ENCODE measurements at regions not wholly inside any gene's neighbourhood (a gene's known extent, or its start where the extent isn't known, plus 50 kb on each side); places are given as distances from the start of the nearest gene placed in this dataset.
"Not testable (repeated sequence)": the region's sequence is repeated elsewhere in the genome, so short reads cannot be mapped to it uniquely, and the experiment has no call there.

- not testable (repeated sequence) for DNase-seq (ENCODE audit: low read depth)
Observed at GRCh38 chr1:149700220-149700619, 82.3 kb upstream of the FCGR1A start.

GRCh38 chr1:149700677-149701567 lies 81.6 kb upstream of the FCGR1A start:
- not testable (repeated sequence) for DNase-seq (ENCODE audit: low read depth)

GRCh38 chr1:149708192-149708853 lies 74.2 kb upstream of the FCGR1A start:
- DNase-seq (ENCODE audit: low read depth) = peak; percentile 29

GRCh38 chr1:149711651-149712050 lies 70.8 kb upstream of the FCGR1A start:
- DNase-seq (ENCODE audit: low read depth) = not testable (repeated sequence)

- peak; percentile 3 for DNase-seq (ENCODE audit: low read depth)
Observed at GRCh38 chr1:149712154-149712927, 70.2 kb upstream of the FCGR1A start.

GRCh38 chr1:149713513-149713912 lies 69.0 kb upstream of the FCGR1A start:
- not testable (repeated sequence) for DNase-seq (ENCODE audit: low read depth)

GRCh38 chr1:149713952-149714351 lies 68.5 kb upstream of the FCGR1A start:
- DNase-seq (ENCODE audit: low read depth) = not testable (repeated sequence)

- DNase-seq (ENCODE audit: low read depth) = not testable (repeated sequence)
Observed at GRCh38 chr1:149724618-149725302, 57.7 kb upstream of the FCGR1A start.

GRCh38 chr1:149726688-149727087 lies 55.8 kb upstream of the FCGR1A start:
- DNase-seq (ENCODE audit: low read depth) = not testable (repeated sequence)

GRCh38 chr1:149728598-149728997 lies 53.9 kb upstream of the FCGR1A start:
- not testable (repeated sequence) for DNase-seq (ENCODE audit: low read depth)

All from GM04504 (cell line).